Kidney tubule cell (primary cell): ENCODE measurements at regions not wholly inside any gene's neighbourhood (a gene's known extent, or its start where the extent isn't known, plus 50 kb on each side); places are given as distances from the start of the nearest gene placed in this dataset.

Source experiments
- DNase-seq: peaks from one replicate; pipeline ENCODE4 v3.0.0-alpha.2; 2018; ENCODE audit warnings: low spot score

DNA sequence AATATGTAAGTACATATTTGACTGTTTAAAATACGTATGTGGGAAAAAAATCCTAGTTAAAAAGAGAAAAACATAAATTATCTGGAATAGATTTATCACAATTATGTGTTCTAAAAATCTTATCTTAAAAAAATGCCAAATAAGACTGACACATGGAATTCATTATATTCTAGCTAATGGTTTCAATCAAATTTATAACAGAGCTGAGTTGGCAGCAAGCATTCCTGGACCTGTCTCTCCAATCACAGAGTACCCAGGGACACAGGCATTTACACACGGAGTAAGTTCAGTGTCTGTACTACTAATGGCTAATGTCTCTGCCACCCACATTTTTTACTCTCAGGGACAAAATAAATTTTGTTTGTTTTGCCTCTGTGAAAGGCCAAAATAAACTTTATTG, 122.3 kb downstream of the RPS12 start:
- no peak for DNase-seq

DNA sequence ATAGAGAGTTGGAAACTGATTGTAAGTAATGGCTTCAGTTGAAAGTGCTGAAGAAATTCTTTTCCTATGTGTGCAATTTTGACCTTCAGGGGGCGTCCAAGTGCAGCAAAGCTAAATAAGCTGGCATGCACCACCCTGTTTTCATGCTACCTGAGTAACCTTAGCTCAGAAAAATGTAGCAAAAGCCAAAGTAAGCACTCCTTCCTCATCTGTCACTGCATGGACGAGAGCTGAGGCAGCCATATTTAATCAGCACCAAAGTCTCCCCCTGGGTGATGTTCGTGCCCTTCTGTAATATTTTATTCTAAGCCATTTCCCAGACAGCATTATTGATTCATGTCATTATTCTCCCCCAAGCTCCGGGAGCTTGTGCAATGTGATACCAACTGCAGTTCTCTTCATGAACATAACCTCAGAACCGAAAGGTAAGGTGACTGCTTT, 123.1 kb downstream of the RPS12 start:
- DNase-seq: peak; percentile 68

DNA sequence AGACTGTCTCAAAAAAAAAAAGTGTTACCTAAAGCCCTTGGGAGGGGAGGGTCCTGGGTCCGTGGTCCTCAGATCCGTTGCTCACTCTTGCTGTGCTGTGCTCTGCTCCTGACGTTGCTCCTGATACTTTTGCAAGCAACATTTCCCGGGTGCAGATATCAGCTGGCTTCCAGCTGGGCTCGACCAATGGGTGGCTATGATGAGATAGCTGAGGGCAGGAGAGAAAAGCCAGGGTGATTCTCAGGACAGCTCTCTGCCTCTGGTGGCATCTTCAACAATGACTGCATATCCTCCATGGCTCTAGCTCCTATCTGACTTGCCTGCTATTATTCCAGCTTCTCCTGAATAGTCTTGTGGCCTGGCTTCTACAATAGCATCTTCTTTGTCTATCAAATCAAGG, 134.5 kb downstream of the RPS12 start:
- DNase-seq: no peak

DNA sequence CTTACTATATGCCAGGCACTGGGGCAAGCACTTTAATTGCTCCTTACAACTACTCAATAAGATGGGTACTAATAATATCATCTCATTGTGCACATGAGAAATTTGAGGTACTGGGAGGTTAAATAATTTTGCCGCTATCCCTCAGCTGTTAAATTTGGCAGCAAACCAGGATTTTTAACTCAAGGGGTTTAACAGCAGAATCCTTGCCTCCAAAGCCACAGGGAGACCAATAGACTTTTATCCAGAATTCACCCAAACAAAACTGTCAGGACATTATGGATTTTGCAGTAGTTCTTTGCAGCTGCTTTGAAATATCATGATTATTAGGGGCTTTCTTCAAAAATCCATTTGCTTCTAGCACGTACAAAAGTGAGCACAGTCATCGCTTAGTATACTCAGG, 136.2 kb downstream of the RPS12 start:
- no peak for DNase-seq

GRCh38 chr6:132952031-132952867, 137.9 kb downstream of the RPS12 start:
- DNase-seq: no peak

DNA sequence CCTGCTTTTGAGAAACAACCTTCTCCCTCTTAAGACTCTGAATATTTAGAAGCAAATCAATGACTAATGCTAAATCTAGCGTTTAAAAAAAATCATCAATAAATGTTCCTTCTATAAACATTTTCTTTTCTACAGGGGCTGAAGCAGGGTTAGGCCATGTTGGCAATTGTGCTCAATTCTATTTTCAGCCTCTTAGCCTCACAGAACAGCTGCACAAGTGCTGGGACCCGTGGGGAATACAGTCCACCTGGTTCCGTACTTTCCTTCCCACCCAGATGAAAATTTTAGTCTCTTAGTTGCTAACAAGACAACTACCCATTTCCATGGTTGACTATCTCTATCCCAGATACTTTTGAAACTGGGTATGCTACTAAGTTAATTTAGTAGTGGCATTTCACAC, 138.6 kb downstream of the RPS12 start:
- no peak for DNase-seq

DNA sequence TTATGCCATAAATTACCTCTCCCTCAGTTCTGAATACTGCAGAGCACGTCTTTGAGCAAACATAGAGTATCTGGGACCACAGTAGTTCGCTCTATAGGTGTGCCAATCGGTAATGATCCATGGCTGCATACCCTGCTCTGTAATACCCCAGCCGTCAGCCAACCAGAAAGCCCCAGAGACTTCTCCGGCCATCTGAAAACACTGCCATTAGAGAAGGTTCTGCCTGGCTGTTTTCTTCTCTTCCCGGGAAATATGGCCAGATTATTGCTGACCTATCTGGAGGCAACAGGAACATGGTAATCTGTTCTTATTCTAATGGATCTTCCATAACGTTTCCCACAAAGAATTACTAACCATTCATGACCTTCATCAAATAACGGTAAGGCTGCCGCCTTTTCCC, 139.9 kb downstream of the RPS12 start:
- no peak for DNase-seq

DNA sequence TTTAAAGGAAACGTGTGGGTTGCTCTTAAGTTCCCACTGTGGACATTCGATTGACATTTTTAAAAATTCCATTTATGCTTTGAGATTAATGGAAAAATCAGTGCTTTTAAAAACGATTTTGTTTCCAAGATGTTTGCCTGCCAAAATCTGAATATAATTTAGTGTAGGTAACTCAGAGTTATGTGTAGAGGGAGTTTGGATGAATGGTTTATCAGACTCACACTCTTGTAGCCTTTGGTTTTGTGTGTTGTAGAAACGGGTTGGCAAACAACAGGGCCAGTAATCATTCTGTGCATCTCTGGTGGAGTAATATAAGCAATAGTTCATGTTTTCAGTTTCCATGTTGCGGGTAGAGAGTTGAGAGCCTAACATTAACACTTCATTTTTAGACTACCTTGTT, 140.6 kb downstream of the RPS12 start:
- no peak for DNase-seq

DNA sequence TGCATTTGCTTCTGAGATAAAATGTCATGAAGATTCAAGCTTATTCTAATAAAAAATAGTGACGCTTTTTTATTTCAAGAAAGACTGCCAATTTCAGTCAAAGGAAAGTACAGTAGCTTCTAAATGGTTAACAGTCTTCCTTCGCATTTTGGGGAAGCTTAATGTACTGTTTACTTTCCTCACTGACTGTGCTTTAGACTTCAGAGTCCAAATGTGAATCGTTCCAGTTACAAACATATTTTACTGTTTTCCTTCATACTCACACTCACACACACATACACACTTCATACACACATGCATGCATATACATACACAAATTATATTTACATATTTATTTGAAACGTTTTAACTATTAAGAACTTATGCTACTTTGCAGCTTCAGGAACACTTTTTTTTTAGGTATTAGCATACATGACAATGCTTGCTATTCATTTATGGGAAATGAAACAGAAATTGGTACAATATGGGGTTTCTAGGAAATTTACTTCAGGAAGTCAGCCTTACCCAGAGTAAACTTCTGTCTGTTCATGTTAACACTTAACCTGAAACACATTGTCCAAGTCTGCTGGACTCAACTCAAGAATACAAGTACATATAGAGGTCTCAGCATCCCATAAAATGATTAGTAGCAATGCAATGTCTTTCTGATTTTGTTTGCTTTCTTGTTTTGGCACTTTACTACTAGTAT, 145.4 kb downstream of the RPS12 start:
- no peak for DNase-seq

- DNase-seq: peak; percentile 57
Measured at GRCh38 chr6:132960720-132961119, 146.4 kb downstream of the RPS12 start.

DNA sequence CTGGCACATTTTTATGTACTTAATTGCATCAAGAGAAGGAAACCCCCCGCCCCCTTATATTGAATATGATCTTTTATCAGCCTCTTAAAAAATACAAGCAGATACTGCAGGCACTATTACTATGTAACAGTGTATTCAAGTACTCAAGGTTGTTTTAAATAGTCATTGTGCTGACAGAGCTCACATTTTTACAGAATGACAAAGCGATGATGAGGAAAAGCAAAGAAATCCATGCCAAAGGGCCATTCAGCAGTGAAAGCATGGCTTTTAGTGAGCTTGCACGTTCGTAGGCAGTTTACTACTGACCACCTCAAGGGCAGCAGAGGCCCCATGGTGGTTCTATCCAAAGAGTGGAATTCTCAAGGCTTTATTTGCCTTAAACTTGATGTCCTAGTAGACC, 146.8 kb downstream of the RPS12 start:
- DNase-seq: peak; percentile 54

DNA sequence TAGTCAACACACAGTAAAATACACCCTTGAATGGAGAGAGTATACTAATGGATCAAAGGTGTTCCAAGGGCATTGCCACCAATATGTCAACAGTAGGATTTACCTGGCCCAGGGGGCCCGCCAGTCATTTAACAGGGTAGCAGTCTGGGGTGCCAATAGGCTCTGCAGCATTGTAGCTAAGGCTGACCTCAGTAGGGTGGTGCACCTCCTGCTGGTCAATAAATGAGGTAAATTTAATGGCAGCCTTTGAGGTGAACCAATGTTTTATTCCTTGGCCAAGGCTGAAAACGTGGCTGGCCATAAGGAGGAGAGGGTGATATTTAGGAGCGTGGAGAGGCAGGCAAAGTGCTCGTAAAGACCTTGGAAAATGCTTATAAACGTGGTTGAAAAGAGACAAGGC, 147.2 kb downstream of the RPS12 start:
- peak; percentile 14 for DNase-seq

DNA sequence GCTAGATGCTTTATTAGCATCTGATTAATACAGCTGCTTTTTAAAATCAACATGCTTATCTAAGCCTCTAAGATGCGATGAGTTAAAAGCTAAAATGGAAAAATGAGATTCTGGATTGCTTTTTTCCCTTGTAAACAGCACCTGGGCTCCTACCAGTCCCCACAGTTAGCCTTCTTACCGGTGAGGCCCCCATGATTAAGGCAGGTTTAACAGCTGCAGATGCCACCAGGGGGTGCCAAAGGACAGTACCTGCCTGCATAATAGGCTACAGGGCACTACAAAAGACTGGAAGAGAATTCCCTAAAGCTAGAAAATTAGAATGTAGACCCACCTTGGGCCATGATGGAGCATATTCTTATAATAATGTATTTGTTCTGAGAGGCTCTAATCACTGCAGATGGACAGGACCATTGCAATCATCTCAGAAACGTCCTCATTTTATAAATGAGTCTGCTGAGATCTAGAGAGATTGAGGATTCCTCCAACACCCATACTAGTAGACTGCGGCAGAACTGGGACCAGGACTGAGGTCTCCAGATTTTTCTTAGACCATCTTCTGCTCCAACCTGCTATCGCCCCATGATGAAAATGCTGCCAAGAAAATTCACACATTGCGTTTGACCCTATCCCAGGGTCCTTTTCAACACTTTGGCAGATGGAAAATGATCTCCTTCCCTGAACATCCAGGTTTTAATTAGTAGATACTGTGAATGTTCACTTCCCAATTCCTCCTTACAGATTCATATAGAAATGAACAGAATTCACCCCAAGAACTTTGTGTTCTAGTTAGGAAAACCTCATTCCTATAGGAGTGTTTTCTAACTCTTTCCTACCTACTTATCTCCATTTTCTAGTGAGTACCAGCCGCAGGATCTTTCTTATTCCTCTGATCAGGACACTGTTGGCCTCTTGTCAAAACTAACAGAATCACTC, 148.8 kb downstream of the RPS12 start:
- peak; percentile 68 for DNase-seq

- DNase-seq: peak; percentile 19
Measured at GRCh38 chr6:132964101-132964867, 149.9 kb downstream of the RPS12 start.

- DNase-seq: no peak
Measured at GRCh38 chr6:132964868-132965382, 150.6 kb downstream of the RPS12 start.

- DNase-seq: no peak
Measured at GRCh38 chr6:132967871-132968270, 153.5 kb downstream of the RPS12 start.

DNA sequence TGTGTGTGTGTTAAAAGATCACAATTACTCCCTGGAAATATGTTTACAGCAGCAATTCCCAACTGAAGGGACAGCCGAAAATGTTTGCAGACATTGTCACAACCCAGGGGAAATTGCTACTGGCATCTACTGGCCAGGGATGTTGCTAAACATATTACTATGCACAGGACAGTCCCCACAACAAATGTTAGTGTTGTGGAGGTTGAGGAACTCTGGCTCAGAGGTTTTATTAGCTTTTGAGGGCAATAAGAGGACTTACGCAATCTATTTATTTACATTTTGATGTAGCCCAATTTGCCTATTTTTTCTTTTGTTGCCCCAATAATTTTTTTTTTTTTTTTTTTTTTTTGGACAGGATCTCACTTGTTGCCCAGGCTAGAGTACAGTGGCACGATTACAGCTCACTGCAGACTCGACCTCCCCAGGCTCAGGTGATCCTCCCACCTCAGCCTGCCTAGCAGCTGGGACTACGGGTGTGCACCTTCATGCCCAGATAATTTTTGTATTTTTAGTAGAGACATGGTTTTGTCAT, 154.1 kb downstream of the RPS12 start:
- no peak for DNase-seq

DNA sequence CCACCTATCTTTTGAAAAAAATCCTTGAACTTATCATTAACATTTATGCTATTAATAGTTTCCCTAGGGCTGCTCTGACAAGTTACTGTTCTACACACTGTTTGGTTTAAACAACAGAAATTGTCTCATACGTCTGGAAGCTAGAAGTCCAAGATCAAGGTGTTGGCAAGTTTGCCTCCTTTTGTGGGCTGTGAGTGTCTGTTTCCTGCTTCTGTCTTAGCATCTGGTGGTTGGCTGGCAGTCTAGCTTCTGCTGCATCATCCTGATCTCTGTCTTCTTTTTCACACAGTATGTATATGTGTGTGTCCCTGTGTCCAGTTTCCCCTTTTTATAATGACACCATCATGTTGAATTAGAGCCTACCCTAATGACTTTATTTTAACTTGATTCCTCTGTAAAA, 154.8 kb downstream of the RPS12 start:
- DNase-seq: peak; percentile 26

- DNase-seq: no peak
Measured at GRCh38 chr6:132971676-132972075, 157.3 kb downstream of the RPS12 start.

DNA sequence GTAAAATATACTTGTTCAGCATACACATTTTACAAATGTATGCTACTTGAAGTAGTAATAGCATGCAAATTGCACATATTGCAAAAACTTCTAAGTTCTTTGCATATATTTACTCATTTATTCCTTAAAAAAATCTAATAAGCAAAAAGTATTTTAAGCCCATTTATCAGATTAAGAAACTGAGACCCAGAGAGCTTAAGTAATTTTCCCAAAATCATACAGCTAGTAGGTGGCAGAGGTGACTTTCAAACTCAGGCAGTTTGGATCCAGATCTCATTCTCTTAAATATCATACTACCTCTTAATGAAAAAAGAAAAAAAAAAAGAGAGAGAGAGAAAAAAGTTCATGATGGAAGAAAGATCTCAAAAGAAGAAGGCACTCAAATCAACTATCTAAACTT, 157.9 kb downstream of the RPS12 start:
- DNase-seq: no peak

GRCh38 chr6:132972971-132973370, 158.6 kb downstream of the RPS12 start:
- no peak for DNase-seq
